GM21515 (cell line): ENCODE measurements at regions not wholly inside any gene's neighbourhood (a gene's known extent, or its start where the extent isn't known, plus 50 kb on each side); places are given as distances from the start of the nearest gene placed in this dataset.

ENCODE experiments used
- ATAC-seq: cut with Tn5 transposase; IDR thresholded peaks from one replicate; pipeline ENCODE4 v1.9.1; 2021; ENCODE audit not compliant: unreplicated experiment

DNA sequence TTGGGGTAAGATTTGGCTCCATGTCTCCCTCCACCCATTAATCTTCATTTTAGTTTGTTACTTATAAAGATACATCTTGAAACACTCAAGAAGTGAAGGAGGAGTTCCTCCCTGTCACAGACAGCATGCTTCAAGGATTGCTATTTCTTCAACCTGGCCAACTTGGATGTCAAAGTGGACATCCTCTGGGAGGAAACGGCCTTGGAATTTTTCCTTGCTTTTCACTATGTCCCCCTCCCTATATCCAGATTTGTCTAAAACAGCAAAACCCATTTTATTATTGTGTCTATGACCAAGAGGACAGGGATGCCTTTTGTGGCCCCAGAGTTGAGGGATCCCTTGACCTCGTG is 242.9 kb downstream of the LPIN1 start:
- ATAC-seq, result no peak

- ATAC-seq, result no peak
These were observed 244.1 kb downstream of the LPIN1 start for GRCh38 chr2:11990576-11990975.

GRCh38 chr2:11993749-11994148 is 247.3 kb downstream of the LPIN1 start:
- ATAC-seq, result no peak

DNA sequence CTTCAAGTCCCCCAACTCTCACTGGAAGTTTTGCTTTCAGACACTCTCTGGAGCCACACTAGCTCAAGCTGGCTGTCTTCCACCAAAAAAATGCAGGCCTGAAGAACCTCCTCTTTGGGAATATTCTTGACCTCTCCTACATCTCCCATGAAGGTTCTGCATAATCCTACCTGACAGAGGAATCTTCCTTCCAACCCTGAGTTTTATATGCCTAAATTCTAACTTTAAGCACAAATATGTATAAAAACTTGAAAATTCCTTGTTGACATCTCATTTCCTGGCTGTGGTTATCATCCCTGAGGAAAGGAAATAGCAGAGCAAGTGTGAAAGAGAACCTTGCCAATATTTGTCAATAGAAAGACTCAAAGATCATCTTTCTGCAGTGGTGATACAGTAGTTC is 249.0 kb downstream of the LPIN1 start:
- no peak for ATAC-seq

DNA sequence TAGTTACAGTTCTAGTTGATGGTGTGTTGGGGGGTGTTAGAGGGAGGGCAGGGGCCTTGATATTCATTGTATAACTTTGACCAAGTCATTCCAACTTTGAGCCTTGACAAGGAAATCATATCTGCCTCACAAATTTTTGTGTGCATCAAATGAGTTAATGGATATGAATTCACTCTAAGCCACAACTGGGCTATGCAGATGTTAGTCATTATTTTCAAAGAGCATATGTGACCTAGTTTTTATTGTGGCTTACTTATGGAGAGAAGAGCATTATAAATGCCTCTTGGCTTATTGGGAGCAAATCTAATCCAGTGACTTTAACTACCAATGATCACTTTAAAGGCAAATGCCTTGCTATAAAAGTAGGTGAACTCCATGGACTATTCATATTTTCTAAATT is 250.2 kb downstream of the LPIN1 start:
- no peak for ATAC-seq

GRCh38 chr2:11997142-11997541 is 250.7 kb downstream of the LPIN1 start:
- ATAC-seq, result no peak

DNA sequence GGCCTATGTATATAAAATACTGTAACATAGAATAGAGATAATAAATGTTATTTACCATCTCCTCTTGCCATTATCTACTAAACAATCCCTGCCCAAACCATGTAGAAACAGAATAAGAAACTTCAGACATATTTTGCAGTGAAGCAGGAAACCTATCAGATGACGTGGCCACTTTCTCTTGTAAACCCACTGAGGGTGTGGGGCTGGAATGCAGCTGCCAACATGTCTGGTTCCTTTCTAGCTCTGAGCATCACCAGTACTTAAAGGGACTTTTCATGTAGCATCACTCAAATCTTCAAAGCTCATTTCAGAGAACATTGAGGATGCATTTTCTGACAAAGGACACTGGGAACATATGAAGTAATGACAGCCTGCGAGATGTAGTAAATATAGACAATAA is 251.8 kb downstream of the LPIN1 start:
- ATAC-seq, result peak; percentile 70

DNA sequence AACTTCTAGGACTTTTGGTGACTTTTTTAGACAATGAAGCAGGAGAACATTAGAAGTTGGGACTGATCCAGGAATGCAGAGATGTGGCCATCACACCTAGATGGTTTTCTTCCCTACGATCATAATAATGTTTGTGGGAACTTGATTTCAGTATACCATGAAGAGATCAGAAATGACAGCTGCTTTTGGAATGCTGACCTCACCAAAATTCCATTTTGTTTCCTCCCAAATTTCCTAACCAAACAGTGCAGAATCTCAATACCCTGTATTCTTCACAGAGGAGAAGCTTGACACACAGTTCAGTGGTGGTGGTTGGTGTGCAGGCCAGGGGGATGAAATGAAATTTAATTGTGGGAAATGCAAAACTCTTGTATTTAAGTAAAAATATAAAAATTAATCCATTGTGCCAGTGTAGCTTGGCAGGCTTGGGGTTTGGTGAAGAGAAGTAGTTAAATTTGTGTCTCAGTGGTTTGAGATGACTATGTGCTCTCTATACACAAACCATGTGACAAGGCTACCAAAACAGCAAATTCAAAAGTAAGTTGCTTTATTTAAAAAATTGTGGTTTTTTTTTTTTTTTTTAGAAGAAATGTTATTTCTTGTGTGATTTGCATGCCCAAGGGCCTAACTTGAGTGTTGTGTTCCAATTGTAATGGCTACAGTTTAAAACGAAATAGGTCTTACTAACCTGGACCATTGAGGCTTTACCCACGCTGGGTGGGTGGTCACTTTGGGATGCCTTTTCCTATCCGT is 252.4 kb downstream of the LPIN1 start:
- no peak for ATAC-seq

DNA sequence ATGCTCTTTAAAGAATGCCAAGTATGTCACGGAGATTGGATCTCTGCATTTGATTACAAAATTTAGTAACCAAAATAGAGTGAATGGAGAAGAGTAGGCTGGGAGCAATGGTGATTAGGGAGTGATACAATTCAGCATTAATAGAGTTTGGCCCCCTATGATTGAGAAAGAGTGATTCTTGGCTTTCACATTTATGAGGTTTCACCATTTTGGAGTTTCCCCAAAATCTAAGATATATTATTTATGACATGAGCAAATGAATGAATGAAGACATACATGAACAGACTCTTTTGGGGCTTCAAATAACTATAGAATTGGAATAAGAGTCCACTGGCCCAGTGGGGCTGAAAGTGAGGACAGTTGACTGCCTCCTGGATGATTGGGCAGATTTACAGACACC is 255.2 kb downstream of the LPIN1 start:
- ATAC-seq, result no peak

- ATAC-seq, result no peak
These were observed 255.8 kb downstream of the LPIN1 start for GRCh38 chr2:12002215-12002614.

GRCh38 chr2:12004713-12005112 is 258.3 kb downstream of the LPIN1 start:
- no peak for ATAC-seq

DNA sequence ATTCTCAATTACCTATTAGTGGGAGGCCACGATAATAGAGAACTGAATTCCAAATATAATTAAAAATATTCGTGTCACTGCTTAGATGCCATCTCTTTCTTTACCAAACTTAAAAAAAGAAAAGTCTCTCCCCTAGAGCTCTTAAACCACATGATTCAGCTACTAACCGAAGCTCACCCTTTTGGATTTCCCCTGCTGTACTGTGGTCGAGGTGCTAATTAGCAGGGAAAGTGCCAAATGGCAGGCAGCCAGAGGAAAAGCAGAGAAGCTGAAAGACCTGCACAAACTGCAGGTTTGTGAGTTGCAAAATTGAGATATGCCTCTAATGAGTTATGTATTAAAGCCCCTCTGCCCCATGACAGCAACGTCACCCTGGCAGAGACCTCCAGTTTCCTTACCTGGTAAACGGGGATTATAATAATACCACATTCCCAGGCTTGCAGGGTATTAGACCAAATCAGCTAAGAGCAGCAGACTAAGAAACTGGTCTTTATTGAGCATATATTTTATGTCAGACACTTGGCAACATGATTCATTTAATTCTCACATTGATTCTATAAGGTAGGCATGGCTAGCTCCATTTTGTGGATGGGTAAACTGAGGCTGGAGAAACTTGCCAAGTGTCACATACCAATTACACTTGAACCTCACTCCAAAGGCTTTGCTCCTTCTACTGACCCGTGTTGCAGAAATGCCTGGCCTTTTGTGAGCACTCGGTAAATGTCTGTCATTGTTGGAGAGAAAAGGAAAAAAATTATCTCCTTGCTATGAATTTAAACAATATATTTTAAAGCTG is 259.7 kb downstream of the LPIN1 start:
- ATAC-seq, result peak; percentile 75

- ATAC-seq, result no peak
These were observed 260.4 kb downstream of the LPIN1 start for GRCh38 chr2:12006850-12007249.

GRCh38 chr2:12007282-12007681 is 260.9 kb downstream of the LPIN1 start:
- ATAC-seq, result no peak

DNA sequence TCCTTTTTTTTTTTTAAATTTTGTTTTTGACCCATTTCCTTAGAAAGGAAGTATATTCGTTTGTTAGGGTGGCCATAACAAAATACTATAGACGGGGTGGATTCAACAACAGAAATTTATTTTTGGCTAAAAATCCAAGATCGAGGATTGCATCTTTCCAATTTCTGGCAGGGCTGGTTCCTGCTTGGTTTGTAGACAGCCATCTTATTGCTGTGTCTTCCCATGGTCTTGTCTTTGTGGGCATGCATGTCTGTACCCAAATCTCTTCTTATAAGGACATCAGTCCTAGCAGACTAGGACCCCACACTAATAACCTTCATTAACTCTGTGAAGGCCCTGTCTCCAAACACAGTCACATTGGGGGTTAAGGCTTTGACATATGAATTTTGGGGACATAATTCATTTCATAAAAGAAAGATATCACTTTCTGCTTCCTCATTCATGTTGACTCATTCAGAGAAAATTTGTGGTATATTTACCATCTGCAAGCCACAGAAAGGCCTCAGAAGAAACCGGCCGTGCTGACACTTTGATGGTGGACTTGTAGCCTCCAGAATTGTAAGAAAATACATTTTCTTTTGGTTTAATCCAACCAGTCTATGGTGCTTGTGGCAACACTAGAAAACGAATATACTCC is 262.1 kb downstream of the LPIN1 start:
- peak; percentile 77 for ATAC-seq

DNA sequence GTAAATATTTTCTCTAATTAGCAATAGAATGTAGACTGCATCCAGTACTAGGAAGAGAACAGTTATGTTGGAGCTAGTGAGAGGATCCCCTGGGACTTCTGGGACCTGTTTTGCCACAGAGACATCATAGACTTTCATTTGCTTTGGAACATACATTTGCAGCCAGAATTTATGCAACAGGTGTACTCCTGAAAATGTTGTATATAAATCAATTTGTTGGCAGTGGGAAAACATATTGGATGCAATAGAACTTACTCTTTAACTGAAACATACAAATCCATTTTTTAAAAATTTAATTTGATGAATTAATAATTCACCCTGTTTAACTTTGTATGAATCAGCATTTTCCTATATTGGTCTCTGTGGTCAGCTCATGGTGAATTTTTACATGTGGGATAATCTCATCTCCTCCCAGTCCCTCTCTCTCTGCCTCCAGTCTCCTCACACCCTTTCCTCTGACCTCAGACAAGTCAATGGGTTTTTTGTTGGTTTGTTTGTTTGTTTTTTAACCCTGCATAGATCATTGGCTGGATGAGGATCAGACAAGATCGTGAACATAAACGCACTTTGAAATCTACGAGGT is 263.0 kb downstream of the LPIN1 start:
- no peak for ATAC-seq

DNA sequence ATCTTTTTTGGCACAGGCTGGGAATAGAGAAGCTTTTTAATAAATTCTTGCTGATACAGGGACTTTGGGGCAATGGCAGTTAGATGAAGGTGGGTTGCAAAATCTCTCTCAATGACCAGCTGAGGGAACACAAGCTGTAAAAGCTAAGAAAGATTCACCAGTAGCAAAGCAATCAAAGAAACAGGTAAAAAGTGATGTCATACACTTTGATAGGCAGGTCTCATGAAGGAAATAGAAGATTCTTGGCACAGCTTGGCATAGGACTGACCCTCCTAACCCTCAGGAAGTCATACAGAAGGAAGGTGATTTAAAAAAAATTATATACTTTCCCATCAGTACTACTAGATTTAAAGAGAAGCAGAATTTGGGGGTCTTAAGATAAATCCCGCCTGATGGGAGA is 263.6 kb downstream of the LPIN1 start:
- ATAC-seq, result no peak

- ATAC-seq, result no peak
These were observed 264.3 kb downstream of the LPIN1 start for GRCh38 chr2:12010779-12011178.

- no peak for ATAC-seq
These were observed 267.9 kb downstream of the LPIN1 start for GRCh38 chr2:12014088-12014960.

DNA sequence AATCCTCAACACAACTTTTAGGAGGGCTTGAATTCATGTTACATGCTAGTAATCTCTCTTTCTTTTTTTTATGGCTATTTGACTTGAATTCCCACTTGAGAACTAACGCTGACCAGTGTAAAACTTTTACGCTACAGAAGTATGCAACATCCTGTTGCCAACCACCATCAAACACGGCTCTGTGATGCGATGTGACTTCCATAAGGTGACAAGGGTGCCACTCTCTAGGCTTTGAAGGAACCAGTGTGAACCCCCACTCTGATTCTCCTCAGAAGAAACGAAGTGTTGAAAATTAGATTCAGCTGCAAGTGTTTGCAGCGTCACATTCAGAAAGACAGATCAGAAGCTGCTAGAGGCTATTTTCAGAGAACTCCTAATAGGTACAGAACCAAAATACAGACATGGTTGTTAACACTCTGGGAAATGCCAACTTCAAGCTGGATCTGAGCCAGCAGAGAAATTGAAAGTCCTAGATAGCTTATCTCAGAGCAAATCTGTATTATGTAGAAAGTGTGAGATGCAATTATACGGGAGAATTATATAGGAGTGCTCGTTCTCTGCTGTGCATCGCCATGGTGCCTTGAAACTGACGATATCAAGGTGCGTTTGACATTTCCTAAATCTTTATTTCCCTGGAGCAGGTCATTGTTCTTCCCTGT is 271.2 kb downstream of the LPIN1 start:
- ATAC-seq, result no peak
